KMS-11 (cell line): ENCODE measurements at regions not wholly inside any gene's neighbourhood (a gene's known extent, or its start where the extent isn't known, plus 50 kb on each side); places are given as distances from the start of the nearest gene placed in this dataset.

Experiments
- H2AFZ ChIP-seq: fragments of 200-600 bp; sonication (generic); 2 replicates; pipeline ENCODE4 v1.6.1; 2016; ENCODE audit warnings: antibody characterized with exemption, mixed run types, low read depth
- H3K27ac ChIP-seq: fragments of 200-600 bp; sonication (generic); 2 replicates; pipeline ENCODE4 v1.6.1; 2016; ENCODE audit warnings: mild to moderate bottlenecking, mixed run types
- H3K27me3 ChIP-seq: fragments of 200-600 bp; sonication (generic); 2 replicates; pipeline ENCODE4 v1.6.1; 2017; ENCODE audit warnings: mild to moderate bottlenecking, low read depth, mixed run types, moderate library complexity; ENCODE audit not compliant: insufficient read depth
- H3K36me3 ChIP-seq: fragments of 200-600 bp; sonication (generic); 2 replicates; pipeline ENCODE4 v1.6.1; 2017; ENCODE audit warnings: mild to moderate bottlenecking, mixed run types; ENCODE audit not compliant: insufficient read depth
- H3K4me1 ChIP-seq: fragments of 200-600 bp; sonication (generic); 2 replicates; pipeline ENCODE4 v1.6.1; 2016; ENCODE audit warnings: mild to moderate bottlenecking, low read depth, mixed run types; ENCODE audit not compliant: poor library complexity, severe bottlenecking
- H3K4me2 ChIP-seq: fragments of 200-600 bp; sonication (generic); 2 replicates; pipeline ENCODE4 v1.7.0; 2016; ENCODE audit warnings: mild to moderate bottlenecking, mixed run types
- H3K4me3 ChIP-seq: fragments of 200-600 bp; sonication (generic); IDR thresholded peaks from 2 replicates; pipeline ENCODE4 v1.6.1; 2017; ENCODE audit warnings: low read depth, low read length, mixed read lengths; ENCODE audit not compliant: insufficient read depth
- H3K79me2 ChIP-seq: fragments of 200-600 bp; sonication (generic); 2 replicates; pipeline ENCODE4 v1.6.1; 2016; ENCODE audit warnings: low read depth, mixed run types; ENCODE audit not compliant: insufficient read depth
- H3K9ac ChIP-seq: fragments of 200-600 bp; sonication (generic); 2 replicates; pipeline ENCODE4 v1.6.1; 2016; ENCODE audit warnings: mild to moderate bottlenecking, mixed run types
- H4K20me1 ChIP-seq: fragments of 200-600 bp; sonication (generic); 2 replicates; pipeline ENCODE4 v1.6.1; 2016; ENCODE audit warnings: mild to moderate bottlenecking, mixed run types; ENCODE audit not compliant: insufficient read depth
- TF ChIP-seq, protein P1 (sequence below): fragments of 200-600 bp; sonication (generic); conservative IDR thresholded peaks from 2 replicates; pipeline ENCODE4 v1.6.1; 2017; ENCODE audit warnings: low read depth, mild to moderate bottlenecking, antibody characterized with exemption, low read length, moderate library complexity, mixed read lengths

- TF ChIP-seq, protein P1, sequence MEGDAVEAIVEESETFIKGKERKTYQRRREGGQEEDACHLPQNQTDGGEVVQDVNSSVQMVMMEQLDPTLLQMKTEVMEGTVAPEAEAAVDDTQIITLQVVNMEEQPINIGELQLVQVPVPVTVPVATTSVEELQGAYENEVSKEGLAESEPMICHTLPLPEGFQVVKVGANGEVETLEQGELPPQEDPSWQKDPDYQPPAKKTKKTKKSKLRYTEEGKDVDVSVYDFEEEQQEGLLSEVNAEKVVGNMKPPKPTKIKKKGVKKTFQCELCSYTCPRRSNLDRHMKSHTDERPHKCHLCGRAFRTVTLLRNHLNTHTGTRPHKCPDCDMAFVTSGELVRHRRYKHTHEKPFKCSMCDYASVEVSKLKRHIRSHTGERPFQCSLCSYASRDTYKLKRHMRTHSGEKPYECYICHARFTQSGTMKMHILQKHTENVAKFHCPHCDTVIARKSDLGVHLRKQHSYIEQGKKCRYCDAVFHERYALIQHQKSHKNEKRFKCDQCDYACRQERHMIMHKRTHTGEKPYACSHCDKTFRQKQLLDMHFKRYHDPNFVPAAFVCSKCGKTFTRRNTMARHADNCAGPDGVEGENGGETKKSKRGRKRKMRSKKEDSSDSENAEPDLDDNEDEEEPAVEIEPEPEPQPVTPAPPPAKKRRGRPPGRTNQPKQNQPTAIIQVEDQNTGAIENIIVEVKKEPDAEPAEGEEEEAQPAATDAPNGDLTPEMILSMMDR, result no peak
- H3K4me2 ChIP-seq, result no peak overlapping the region
- H3K36me3 ChIP-seq, result no peaks in the 10 kb centered on the region
- H3K27ac ChIP-seq, result no peak overlapping the region
- no peaks in the 10 kb centered on the region for H3K4me1 ChIP-seq
- H3K4me3 ChIP-seq, result no peak overlapping the region
- no peak overlapping the region for H2AFZ ChIP-seq
- no peaks in the 10 kb centered on the region for H3K79me2 ChIP-seq
- H3K27me3 ChIP-seq, result peaks cover 22% of the 10 kb centered on the region
- H4K20me1 ChIP-seq, result no peaks in the 10 kb centered on the region
- H3K9ac ChIP-seq, result no peak overlapping the region
Measured at GRCh38 chr1:38138498-38139233, 92.1 kb upstream of the POU3F1 start.

DNA sequence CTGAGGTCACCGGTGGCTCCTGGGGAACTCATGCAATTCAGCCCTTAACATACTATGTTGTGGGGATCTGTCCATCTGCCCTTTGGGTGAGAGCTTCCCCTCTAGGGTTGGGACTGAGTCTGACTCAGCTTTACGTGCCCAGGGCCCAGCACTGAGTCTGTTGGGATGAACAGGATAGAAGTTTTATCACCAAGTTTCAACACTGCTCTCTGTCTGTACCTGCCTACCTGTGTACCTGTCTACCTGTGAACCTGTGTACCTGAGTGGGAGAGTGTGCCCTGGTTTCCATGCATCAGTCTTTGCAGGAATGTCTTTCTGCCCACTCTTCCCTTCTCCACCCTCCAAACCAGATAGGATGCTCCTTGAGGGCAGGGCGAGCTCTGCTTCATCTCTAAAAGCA is 90.6 kb upstream of the POU3F1 start:
- Histone ChIP-seq H3K4me3 (no peak overlapping the region), H3K4me1 (no peaks in the 10 kb centered on the region), H3K4me2 (no peak overlapping the region), H4K20me1 (no peaks in the 10 kb centered on the region), H3K27me3 (peaks cover 25% of the 10 kb centered on the region), H3K36me3 (no peaks in the 10 kb centered on the region), H3K79me2 (no peaks in the 10 kb centered on the region), H3K9ac (no peak overlapping the region), H3K27ac (no peak overlapping the region), H2AFZ (no peak overlapping the region)
- TF ChIP-seq, protein P1, result no peak

DNA sequence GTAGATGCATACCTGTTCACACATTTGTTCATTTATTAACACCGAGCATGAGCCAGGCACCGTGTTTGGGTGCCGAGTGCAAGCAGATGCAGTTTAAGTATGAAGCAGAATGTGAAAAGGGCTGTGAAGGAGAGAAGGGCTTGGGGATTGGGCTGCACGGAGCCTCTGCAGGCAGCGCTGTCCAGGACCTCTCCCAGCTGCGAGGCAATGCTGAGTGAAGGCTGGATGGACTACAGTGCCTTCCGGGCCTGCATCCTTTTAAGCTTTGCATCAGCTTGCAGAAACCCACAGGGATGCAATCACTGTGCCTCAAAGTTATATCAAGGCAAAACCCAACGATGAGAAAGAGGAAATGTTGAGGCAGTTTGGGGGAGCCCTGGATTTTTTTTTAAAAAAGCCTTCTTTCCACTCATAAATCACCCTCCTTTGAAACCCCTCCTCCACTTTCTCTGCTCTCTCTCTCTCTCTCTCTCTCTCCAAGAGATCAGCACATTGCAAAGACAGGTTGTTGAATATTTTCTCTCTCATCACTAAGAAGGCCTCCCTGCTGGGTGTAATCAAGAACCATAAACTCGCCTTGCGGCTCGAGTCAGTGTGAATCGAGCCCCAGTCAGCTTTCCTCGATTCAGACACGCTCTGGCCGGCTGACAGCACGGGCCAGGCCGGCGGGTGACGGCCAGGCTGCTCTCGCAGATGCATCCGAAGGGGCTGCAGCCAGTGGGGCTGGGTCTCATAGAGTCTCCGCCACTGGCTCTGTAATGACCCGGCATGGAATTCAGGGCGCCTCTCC is 89.2 kb upstream of the POU3F1 start:
- Histone ChIP-seq H3K27ac (no peak overlapping the region), H3K4me2 (no peak overlapping the region), H4K20me1 (no peaks in the 10 kb centered on the region), H3K4me3 (no peak overlapping the region), H2AFZ (no peak overlapping the region), H3K9ac (no peak overlapping the region), H3K27me3 (peaks cover 25% of the 10 kb centered on the region), H3K36me3 (no peaks in the 10 kb centered on the region), H3K4me1 (no peaks in the 10 kb centered on the region), H3K79me2 (no peaks in the 10 kb centered on the region)
- TF ChIP-seq, protein P1, result no peak

- Histone ChIP-seq H4K20me1 (no peaks in the 10 kb centered on the region), H3K4me1 (no peaks in the 10 kb centered on the region), H3K36me3 (no peaks in the 10 kb centered on the region), H3K9ac (no peak overlapping the region), H3K27ac (no peak overlapping the region), H3K27me3 (peaks cover 25% of the 10 kb centered on the region), H3K4me3 (no peak overlapping the region), H2AFZ (no peak overlapping the region), H3K4me2 (no peak overlapping the region), H3K79me2 (no peaks in the 10 kb centered on the region)
- TF ChIP-seq, protein P1, result no peak
Measured at GRCh38 chr1:38134294-38134755, 87.7 kb upstream of the POU3F1 start.
